ENCODE measurements at regions not wholly inside any gene's neighbourhood (a gene's known extent, or its start where the extent isn't known, plus 50 kb on each side); places are given as distances from the start of the nearest gene placed in this dataset.

GRCh38 chr3:159800434-159801155, 188.0 kb upstream of the IL12A start:
- Histone ChIP-seq H3K4me1 (ENCODE audit: insufficient read depth, low read length, poor library complexity, severe bottlenecking) (no peaks in the 10 kb centered on the region), H3K79me2 (ENCODE audit: insufficient read depth, low read depth, low read length) (no peaks in the 10 kb centered on the region), H3K4me3 (ENCODE audit: low read depth, low read length, poor library complexity, severe bottlenecking) (no peak overlapping the region), H3K4me2 (ENCODE audit: low read length) (no peak overlapping the region), H4K20me1 (ENCODE audit: insufficient read depth, low read length) (no peaks in the 10 kb centered on the region), H3K27ac (ENCODE audit: low read depth, low read length, poor library complexity, severe bottlenecking) (no peak overlapping the region), H3K9me3 (ENCODE audit: low read length) (no peaks in the 10 kb centered on the region), H3K9me2 (ENCODE audit: insufficient read depth, low read length) (no peaks in the 10 kb centered on the region), H3K36me3 (ENCODE audit: insufficient read depth, low read length) (no peaks in the 10 kb centered on the region), H2AFZ (ENCODE audit: low read length) (no peak overlapping the region)
- POLR2A ChIA-PET: interaction anchor here (0.5 to 0.8 kb wide), 2 partner anchors 17 to 698 kb away, joined by 3 read pairs; no protein-coding TSS in a partner anchor
- TF ChIP-seq EZH2phosphoT487 (IDR thresholded peaks at IDR 0.05; ENCODE audit: borderline replicate concordance, low read depth, low read length) (no peak), CTCF (conservative IDR thresholded peaks at IDR 0.05; ENCODE audit: low read length) (no peak)
- no peak for DNase-seq (ENCODE audit: low spot score)
- BruUV-seq (replicated peaks): no TSS peak
- CTCF ChIA-PET (ENCODE audit: unreplicated experiment): no interaction called here
- intact Hi-C loops (cut with micrococcal nuclease; ENCODE audit: unreplicated experiment): no loop called here

GRCh38 chr3:159802864-159803263, 185.8 kb upstream of the IL12A start:
- Histone ChIP-seq H3K4me2 (ENCODE audit: low read length) (no peak overlapping the region), H3K36me3 (ENCODE audit: insufficient read depth, low read length) (no peaks in the 10 kb centered on the region), H3K27ac (ENCODE audit: low read depth, low read length, poor library complexity, severe bottlenecking) (no peak overlapping the region), H3K4me1 (ENCODE audit: insufficient read depth, low read length, poor library complexity, severe bottlenecking) (no peaks in the 10 kb centered on the region), H3K79me2 (ENCODE audit: insufficient read depth, low read depth, low read length) (no peaks in the 10 kb centered on the region), H2AFZ (ENCODE audit: low read length) (no peak overlapping the region), H3K9me3 (ENCODE audit: low read length) (no peaks in the 10 kb centered on the region), H3K9me2 (ENCODE audit: insufficient read depth, low read length) (no peaks in the 10 kb centered on the region), H4K20me1 (ENCODE audit: insufficient read depth, low read length) (no peaks in the 10 kb centered on the region), H3K4me3 (ENCODE audit: low read depth, low read length, poor library complexity, severe bottlenecking) (no peak overlapping the region)
- ChIA-PET CTCF (ENCODE audit: unreplicated experiment) (no interaction called here), POLR2A (interaction anchor here (1.2 kb wide), 1 partner anchor 22 kb away, joined by 3 read pairs; no protein-coding TSS in a partner anchor)
- BruUV-seq (replicated peaks): no TSS peak
- intact Hi-C loops (cut with micrococcal nuclease; ENCODE audit: unreplicated experiment): no loop called here
- TF ChIP-seq CTCF (conservative IDR thresholded peaks at IDR 0.05; ENCODE audit: low read length) (no peak), EZH2phosphoT487 (IDR thresholded peaks at IDR 0.05; ENCODE audit: borderline replicate concordance, low read depth, low read length) (no peak)
- no peak for DNase-seq (ENCODE audit: low spot score)

GRCh38 chr3:159803459-159803858, 185.2 kb upstream of the IL12A start:
- Histone ChIP-seq H3K36me3 (ENCODE audit: insufficient read depth, low read length) (no peaks in the 10 kb centered on the region), H4K20me1 (ENCODE audit: insufficient read depth, low read length) (no peaks in the 10 kb centered on the region), H3K79me2 (ENCODE audit: insufficient read depth, low read depth, low read length) (no peaks in the 10 kb centered on the region), H2AFZ (ENCODE audit: low read length) (no peak overlapping the region), H3K4me2 (ENCODE audit: low read length) (no peak overlapping the region), H3K4me1 (ENCODE audit: insufficient read depth, low read length, poor library complexity, severe bottlenecking) (no peaks in the 10 kb centered on the region), H3K9me3 (ENCODE audit: low read length) (no peaks in the 10 kb centered on the region), H3K4me3 (ENCODE audit: low read depth, low read length, poor library complexity, severe bottlenecking) (no peak overlapping the region), H3K27ac (ENCODE audit: low read depth, low read length, poor library complexity, severe bottlenecking) (no peak overlapping the region), H3K9me2 (ENCODE audit: insufficient read depth, low read length) (no peaks in the 10 kb centered on the region)
- BruUV-seq (replicated peaks): no TSS peak
- ChIA-PET POLR2A (no interaction called here), CTCF (ENCODE audit: unreplicated experiment) (no interaction called here)
- intact Hi-C loops (cut with micrococcal nuclease; ENCODE audit: unreplicated experiment): no loop called here
- TF ChIP-seq EZH2phosphoT487 (IDR thresholded peaks at IDR 0.05; ENCODE audit: borderline replicate concordance, low read depth, low read length) (no peak), CTCF (conservative IDR thresholded peaks at IDR 0.05; ENCODE audit: low read length) (no peak)
- DNase-seq (ENCODE audit: low spot score): no peak

All from OCI-LY7 (cell line).